ENCODE measurements at regions not wholly inside any gene's neighbourhood (a gene's known extent, or its start where the extent isn't known, plus 50 kb on each side); places are given as distances from the start of the nearest gene placed in this dataset.

DNA sequence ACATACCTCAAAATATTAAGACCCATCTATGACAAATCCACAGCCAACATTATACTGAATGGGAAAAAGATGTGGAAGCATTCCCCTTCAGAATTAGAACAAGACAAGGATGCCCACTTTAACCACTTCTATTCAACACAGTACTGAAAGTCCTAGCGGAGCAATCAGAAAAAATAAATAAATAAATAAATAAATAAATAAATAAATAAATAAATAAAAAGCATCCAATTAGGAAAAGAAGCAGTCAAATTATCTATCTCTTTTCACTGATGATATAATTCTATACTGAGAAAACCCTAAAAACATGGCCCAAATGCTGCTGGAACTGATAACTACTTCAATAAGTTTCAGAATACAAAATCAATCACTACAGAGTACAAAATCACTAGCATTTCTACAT is 67.5 kb downstream of the PRR32 start:
- DNase-seq: no peak

DNA sequence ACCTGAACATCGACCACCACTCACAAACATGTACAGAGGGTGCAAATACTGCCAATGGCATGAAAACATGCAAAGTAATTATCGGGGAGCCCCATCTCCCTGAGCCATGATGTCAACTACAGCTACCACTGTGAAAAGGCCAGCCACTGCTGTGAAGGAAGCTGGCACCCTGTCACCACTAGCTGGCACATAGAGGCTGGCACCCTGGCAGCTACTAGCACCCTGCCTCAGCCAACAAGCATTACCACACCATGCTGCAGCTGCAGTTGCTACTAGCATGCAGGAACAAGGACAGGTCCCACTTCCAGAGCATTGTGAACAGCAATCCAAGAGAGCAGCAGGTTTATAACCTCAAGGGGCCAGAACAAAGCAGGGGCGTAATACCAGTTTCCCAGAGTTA is 81.4 kb downstream of the PRR32 start:
- no peak for DNase-seq

DNA sequence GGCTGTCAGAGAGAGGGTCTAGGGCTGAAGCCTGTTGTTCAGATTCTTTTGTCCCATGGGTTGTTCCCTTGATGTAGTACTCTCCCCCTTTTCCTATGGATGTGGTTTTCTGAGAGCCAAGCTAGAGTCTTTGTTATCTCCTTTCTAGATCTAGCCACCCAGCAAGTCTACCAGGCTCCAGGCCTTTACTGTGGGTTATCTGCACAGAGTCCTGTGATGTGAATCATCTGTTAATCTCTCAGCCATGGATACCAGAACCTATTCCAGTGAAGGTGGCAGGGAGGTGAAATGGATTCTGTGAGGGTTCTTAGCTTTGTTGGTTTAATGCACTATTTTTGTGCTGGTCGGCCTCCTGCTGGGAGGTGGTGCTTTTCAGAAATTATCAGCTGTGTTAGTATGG is 109.5 kb downstream of the PRR32 start:
- no peak for DNase-seq

DNA sequence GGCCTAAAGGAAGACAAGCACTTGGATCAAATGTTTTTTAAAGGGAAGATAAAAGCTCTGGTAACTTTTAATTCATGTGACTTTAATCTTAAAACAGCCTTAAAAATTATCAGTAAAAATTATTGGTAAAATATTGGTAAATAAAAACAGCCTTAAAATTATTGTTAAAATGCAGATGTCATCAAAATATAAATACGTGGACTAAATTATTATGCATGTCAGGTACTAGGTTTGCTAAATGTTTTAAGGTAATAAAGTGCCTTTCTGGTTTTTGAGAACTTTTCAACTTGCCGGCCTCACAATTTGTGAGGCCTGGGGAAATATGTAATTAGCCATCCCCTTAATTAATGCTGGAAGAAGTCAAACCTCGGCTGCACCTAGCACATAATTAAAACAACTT is 147.7 kb downstream of the PRR32 start:
- DNase-seq: no peak

DNA sequence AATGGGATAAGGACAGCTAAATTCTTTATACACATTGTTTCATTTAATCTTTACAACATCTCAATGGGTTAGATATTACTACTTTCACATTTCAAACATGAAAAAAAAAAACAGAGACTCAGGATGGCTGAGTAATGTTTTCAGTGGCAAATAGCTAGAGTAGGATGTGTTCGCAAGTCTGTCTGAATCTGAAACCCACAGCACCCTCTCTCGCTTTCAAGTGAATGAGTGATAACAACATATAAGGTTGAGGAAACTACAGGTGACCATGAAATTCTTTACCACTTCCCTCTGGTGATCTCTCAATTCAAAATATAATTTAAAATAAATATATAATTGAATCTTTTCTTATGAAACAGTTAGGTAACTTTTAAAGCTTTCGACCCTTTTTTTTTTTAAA is 162.6 kb downstream of the PRR32 start:
- DNase-seq: no peak

DNA sequence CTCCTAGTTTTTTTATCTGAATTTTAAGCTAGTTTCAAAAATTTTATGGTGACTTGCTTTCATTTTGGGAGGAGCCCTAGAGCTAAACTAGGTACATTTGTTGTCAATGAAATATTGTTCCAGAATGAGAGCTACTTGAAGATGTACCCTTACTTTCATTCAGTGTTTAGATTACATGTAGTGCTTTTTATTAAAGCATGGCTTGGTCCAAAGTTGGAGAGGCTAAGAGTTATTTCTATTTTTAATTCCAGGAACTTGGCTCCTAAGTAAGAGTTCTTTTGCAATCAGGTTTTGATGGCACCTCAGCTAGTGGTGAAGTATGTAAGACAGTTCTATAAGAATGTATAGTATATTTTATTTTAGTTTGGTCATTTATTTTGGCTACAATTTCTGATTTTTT is 165.5 kb downstream of the PRR32 start:
- DNase-seq: no peak

DNA sequence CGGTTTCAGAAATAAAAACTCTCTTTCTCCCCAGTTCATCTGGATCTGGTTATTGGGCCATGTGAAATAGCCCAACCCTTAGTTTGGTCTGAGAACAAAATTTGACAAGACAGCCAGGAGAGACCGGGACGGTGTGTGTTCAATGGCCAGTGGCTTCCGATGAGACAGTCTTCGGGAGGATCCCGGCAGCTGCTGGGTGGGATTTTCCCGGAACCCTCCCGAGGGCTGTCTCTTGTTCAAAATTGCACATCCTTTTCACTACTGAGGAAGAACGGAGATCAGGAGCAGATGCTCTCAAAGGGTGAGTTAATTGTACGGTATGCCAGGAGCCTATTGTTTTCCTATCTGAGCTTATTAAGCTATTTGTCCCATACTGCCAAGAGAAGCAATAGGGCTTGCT is 166.5 kb downstream of the PRR32 start:
- DNase-seq: peak; percentile 31

DNA sequence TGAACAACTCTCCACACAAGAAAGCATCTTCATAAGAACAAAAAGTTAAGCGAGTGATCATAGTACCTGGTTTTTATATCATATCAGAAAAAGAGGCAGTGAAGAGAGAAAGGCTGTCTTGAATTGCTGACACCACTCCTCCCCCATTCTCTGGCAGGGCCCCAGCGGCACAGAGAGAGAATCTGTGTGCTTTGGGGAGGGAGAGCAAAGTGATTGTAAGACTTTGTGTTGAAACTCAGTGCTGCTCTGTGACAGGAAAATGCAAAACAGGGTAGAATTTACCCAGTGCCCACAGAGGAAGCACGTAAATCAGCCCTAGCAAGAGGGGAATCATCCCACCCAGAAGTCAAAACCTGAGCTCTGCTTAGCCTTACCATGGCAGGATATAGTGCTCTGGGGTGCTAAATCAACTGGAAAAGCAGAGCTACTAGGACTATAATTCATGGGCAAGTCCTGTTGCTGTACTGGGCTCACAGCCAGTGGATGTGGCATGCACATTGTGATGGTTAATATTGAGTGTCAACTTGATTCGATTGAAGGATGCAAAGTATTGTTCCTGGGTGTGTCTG is 174.6 kb downstream of the PRR32 start:
- DNase-seq: peak; percentile 29

DNA sequence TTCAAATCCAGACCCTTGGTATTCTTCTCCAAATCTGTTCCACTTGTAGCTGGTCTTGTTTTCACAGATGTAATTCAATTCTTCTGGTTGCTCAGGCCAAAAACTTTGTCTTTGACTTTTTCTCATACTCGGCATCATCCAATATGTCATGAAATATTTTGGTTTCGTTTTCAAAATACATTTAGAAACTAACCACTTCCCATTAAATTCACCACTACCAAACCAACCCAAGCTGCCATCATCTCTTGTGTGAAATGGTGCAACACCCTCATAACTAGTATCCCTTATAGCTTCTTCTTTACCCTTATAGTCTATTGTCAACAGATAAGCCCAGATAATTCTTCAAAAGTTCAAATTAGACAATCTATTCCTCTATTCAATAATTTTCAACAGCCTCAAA is 192.1 kb downstream of the PRR32 start:
- no peak for DNase-seq

DNA sequence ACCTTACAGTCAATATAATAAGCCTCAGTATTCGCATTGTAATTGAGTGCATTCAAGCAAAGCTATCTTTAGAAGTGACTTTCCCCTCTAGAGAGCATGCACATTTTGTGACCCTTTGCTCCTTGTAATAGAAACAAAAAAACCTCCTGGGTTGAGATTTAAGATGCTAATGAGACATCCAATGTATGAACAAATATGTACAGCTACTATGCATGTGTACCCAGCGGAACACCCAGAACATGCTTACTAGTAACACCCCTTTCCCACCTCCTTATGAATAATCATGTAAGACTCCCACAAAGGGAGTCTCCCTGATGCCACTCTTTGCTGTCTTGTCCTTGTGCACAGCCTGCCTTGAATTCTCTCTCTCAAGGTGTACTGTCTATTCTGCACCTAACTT is 205.5 kb downstream of the PRR32 start:
- no peak for DNase-seq

DNA sequence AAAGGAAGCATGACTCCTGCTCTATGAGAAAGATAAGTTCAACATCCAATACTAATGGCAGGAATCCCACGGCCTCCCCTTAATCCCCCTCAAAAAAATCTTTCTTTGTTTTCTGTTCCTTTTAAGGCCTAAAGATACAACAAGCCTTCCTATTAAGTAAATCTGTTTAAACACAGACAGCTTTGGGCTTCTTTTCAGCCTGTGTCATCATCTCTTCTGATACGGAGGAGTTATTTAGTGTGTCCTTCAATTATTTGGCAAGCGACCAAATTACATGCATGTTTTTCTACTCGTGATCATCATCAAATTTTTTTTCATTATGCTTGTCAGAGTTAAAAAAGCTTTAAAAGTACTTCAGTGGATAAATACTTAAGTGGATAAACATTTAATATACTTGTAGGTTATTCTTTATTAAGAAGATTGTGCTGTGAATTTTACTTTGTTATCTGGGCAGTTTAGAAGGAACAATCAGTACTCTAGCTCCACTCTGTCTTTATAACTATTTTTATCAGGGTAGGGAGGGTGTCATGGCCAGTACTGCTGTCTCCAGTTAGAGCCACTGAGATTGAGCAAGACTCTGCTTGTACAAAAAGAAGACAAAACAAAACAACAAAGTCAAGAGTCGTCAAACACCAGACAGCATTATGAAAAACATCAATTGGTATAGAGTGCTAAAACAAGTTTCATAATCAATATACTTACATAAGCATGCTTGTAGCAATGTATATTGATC is 210.7 kb downstream of the PRR32 start:
- DNase-seq: peak; percentile 10

DNA sequence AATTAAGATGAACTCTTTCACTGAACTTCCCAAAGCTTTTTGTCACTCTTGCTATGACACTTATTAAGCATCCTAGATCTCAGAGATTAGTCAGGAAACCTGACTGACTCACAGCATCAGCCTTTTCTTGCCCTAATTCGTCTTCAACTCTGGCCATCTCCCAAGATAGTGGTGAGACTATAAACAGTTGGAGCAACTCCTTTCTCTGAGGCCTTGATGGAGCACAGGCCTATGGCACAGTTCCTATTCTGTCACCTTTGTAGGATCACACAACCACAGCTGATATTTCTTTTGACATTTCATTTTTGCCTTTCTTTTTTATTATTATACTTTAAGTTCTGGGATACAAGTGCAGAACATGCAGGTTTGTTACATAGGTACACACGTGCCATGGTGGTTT is 217.6 kb downstream of the PRR32 start:
- DNase-seq: no peak

DNA sequence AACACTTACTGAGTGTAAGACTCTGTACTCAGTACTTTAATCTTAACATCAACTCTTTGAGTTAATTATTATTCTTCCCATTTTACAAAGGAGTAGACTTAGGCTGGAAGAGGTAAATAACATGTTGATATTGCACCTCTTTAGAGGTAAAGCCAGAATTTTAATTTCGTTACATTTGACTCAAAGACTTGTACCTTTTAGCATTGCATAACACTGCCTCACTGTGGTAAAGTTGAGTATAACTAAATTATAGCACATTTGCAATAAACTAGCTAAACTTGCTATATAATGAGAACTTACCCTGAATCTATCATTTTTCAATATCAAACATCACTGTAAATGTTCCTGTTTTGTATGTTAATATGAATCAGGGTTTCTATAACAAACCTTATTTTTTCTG is 218.5 kb downstream of the PRR32 start:
- DNase-seq: no peak

DNA sequence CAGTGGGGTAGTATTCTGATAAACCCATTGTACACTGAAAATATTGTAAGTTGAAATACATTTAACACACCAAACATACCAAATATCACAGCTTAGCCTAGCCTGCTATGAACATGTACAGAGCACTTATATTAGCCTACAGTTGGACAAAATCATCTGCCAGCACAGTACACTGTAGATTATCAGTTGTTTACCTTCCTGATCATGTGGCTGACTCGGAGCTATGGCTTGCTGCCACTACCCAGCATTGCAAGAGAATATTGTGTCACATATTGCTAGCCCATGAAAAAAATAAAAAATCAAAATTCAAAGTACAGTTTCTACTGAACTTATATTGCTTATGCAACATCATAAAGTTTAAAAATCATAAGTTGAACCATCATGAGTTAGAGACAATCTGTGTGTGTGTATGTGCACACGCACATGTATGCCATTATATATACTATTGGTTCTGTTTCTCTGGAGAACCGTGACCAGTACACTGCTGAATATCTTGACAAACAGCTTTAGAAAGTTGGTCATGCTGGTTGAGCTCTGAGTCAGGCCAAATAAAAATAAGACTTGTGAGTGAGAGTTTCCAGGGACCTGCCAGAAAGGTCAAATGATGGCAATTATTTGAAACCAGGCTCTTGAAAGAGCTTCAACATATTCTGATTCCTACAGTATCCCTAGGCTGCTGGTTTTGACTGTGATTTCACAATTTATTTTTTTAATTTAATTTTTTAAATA is 238.5 kb downstream of the PRR32 start:
- no peak for DNase-seq

DNA sequence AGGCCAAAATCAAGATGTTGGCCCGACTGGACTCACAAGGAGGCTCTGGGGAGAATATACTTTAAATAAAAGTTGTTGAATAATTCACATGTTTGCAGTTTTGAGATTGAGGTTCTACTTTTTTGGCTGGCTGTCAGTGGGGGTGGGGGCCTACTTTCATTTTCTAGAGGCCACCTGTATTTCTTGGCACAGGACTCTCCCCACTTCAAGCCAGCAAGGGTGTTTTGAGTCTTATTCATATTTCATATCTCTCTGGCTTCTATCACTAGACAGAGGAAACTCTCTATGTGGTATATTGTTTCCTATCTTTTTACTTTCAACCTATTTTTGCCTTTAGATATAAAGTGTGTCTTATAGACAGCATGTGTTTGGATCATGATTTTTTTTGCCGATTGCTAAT is 266.4 kb downstream of the PRR32 start:
- DNase-seq: no peak

DNA sequence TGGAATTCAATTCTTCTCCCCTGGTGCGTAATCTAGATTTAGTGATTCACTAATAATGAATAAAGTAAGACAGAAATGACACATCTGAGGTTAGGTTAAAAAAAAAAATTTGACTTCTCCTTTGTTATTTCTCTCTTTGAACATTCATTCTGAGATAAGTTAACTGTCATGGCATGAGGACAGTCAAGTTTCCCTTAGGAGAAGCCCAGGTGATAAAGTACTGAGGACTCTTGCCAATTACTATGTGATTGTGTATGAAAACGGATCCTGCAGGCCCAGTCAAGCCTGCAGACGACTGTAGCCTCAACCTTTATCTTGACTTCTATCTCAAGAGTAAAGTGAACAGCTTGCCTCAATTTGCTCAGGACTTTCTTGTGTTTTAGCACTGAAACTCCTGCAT is 293.2 kb downstream of the PRR32 start:
- DNase-seq: no peak

DNA sequence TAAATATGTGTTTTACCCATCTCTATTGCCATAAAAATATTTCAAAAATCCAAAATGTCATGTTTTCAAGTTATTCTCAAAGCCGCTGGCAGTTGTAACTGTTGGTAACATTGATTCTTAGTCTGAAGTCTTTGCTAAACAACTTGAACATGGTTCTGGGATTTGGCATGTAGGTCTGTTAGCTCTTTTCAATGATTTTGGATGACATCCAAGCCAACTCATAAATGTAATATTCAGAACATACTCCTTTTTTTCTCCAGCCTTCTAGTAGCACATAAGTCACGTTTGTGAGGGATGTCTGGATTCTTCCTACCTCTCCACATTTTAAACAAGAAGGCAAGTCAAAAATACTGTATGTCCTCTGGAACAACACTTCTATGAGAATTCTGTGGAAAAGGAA is 305.3 kb downstream of the PRR32 start:
- peak; percentile 11 for DNase-seq

DNA sequence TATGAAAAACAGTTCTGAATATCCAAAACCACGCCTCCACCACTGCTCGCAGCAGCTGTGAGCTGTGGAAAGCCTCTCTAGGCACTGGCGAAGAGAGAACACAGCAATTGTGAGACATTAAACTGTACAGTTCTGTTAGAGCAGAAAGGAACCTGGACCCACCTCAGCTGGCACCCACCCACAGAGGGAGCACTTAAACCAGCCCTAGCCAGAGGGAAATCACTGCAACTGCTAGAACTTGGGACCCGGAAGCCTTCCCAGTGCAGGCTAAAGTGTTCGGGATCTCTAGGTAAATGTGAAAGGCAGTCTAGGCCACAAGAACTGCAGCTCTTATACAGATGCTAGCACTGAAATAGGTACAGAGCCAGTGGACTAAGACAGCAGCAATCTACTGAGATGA is 308.8 kb downstream of the PRR32 start:
- DNase-seq: no peak

DNA sequence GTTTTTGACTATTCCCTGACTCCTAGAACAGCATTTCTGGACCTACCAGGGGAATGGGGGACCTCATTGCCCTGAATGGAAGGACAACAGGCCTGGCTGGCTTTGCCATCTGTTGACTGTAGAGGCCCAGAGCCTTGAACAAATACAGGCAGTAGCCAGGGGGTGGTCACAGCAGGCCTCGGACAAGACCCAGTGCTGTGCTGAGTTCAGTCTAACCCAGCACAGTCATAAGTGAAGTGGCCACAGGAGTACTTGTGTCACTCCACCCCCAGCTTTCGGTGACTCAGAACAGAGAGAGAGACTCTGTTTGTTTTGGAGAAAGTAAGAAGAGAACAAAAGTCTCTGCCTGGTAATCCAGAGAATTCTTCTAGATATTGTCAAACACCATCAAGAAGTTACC is 310.0 kb downstream of the PRR32 start:
- DNase-seq: no peak

DNA sequence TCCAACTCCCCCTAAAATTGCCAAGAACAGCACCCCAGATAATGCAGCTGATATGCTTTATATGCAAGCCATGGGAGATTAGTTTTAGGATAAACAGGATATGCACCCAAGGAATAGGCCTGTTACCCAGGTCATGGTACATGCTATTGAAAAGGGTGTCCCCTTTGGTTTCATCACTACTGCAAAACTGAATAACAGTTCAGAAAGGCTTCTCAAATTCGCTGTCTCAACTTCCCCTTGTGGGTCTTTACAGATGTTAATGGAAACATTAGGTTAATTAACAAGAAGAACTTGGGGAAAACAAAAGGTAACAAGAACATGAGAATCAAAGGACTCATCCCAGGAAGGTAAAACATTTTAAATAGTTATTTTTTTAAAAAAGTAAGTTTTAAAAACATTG is 318.7 kb downstream of the PRR32 start:
- DNase-seq: no peak

DNA sequence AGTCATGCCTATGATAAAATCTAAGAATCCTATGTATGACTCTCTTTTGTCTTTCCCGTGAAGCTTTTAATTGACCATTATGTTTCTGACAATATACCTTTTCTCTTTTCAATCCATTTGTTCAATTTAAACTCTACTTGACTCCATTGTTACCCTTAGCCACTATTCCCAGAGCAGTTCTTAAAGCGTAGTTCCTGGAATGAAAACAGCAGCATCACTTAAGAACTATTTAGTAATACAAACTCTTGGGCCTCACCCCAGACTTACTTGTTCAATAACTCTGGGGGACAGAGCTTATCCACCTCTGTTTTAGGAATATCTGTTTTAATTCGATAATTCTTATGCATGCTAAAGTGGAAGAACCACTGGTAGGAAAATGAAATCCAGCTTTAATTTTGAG is 358.4 kb downstream of the PRR32 start:
- DNase-seq: peak; percentile 21

DNA sequence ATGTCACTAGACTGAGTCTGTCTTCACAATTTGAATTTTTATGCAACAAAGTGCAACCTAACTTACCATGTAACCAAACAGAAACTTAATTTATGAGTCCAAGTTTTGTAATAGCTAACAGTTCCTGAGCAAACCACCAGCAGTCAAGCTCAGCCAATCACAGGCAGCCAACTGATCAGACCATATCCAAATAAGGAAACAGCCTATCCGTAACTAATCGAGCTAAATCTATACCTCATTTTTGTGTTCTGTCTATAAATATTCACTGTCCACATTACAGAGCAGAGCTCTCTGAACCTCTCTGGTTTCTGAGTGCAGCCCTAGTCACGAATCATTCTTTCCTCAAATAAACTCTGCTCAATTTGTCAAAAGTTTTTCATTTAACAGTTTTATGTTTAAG is 367.6 kb downstream of the PRR32 start:
- DNase-seq: no peak

DNA sequence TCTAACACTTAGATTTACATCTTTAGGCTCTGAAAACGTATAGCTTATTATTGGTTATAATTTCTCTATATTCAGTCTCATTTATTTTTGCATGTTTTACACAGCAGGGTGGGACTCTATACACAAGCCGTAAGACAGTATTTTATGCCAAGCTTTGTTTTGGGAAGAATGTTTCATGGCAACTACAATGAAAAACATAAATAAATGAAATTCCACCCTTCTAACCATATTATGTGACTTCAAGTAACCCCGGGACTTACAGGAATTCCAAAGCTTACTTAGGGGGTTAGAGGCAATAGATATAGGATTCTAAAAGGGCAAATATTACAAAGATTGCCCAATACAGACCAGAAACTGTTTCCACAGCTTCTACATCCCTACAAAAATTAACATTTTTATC is 370.9 kb downstream of the PRR32 start:
- peak; percentile 17 for DNase-seq

DNA sequence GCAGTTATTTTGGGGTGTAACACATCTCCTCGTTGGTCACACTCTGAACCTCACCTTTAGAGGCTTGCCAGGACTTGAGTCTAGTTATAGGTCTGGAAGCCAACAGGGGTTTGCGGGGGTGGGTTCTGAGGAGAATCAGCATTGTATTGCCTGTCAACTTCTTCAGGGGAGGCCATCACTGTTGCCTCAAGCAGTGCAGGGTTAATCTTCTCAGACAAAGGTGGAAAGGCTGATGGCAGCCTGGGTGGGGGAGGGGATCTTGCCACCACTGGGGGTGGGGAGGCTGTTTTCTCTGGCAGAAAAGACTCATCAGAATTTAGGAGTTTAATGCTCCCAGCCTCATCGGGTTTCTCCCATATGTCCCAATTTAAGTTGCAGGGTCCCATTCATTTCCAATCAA is 387.8 kb downstream of the PRR32 start:
- DNase-seq: no peak

Measured in hindlimb muscle (tissue), 1 donor.